HCT116 (cell line): ENCODE measurements at regions not wholly inside any gene's neighbourhood (a gene's known extent, or its start where the extent isn't known, plus 50 kb on each side); places are given as distances from the start of the nearest gene placed in this dataset.

Experiments used
- ATF3 ChIP-seq: IDR thresholded peaks from 2 replicates; pipeline ENCODE4 v1.6.1; 2012
- CTCF ChIP-seq, 3 experiments: fragments of 200-600 bp in 1 of 3; sonication (generic) in 1 of 3; IDR thresholded peaks in 2 of 3; conservative IDR thresholded peaks in 1 of 3; 2 replicates each; pipeline ENCODE4 v1.5.1; 2012 to 2017; ENCODE audit warnings: low read depth in 2 of 3, low read length in 2 of 3, antibody characterized with exemption in 1 of 3, borderline replicate concordance in 1 of 3, control low read depth in 1 of 3, mild to moderate bottlenecking in 1 of 3, mixed read lengths in 1 of 3, mixed run types in 1 of 3, moderate library complexity in 1 of 3; ENCODE audit not compliant: insufficient read depth in 1 of 3
- EZH2 ChIP-seq: fragments of 200-600 bp; sonication (generic); IDR thresholded peaks from 2 replicates; pipeline ENCODE4 v1.6.1; 2017; ENCODE audit warnings: antibody characterized with exemption, mixed run types
- POLR2A ChIP-seq: IDR thresholded peaks from 2 replicates; pipeline ENCODE4 v1.7.0; 2011; ENCODE audit warnings: borderline replicate concordance; ENCODE audit not compliant: insufficient read depth, insufficient read length; ENCODE audit errors: extremely low read depth
- RAD21 ChIP-seq: IDR thresholded peaks from 2 replicates; pipeline ENCODE4 v1.6.1; 2012; ENCODE audit warnings: low read depth, mild to moderate bottlenecking
- TCF7L2 ChIP-seq: IDR thresholded peaks from 2 replicates; pipeline ENCODE4 v1.7.0; 2011; ENCODE audit warnings: borderline replicate concordance, inconsistent platforms; ENCODE audit not compliant: insufficient read depth, insufficient read length; ENCODE audit errors: extremely low read depth
- TF ChIP-seq, protein P1 (sequence below): IDR thresholded peaks from 2 replicates; pipeline ENCODE4 v1.6.1; 2012
- TF ChIP-seq, protein P2 (sequence below): IDR thresholded peaks from 2 replicates; pipeline ENCODE4 v1.6.1; 2011; ENCODE audit warnings: mild to moderate bottlenecking, low read length, moderate library complexity; ENCODE audit not compliant: insufficient replicate concordance; ENCODE audit errors: extremely low read depth
- TF ChIP-seq, protein P3 (sequence below): IDR thresholded peaks from 2 replicates; pipeline ENCODE4 v1.6.1; 2012; ENCODE audit warnings: low read depth

GRCh38 chr7:156127166-156128134 lies 315.2 kb upstream of the SHH start:
- TF ChIP-seq, protein P1, sequence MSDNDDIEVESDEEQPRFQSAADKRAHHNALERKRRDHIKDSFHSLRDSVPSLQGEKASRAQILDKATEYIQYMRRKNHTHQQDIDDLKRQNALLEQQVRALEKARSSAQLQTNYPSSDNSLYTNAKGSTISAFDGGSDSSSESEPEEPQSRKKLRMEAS, result no peak
- no peak for TF ChIP-seq RAD21
- TF ChIP-seq CTCF (IDR thresholded peaks at IDR 0.05 in 2 of 3, conservative IDR thresholded peaks at IDR 0.05 in 1 of 3; ENCODE audit: borderline replicate concordance in 1 of 3, insufficient read depth in 1 of 3, low read depth in 2 of 3, low read length in 2 of 3), result no peak
- TF ChIP-seq POLR2A, result no peak
- TF ChIP-seq TCF7L2, result no peak
- no peak for TF ChIP-seq EZH2
- TF ChIP-seq, protein P2, sequence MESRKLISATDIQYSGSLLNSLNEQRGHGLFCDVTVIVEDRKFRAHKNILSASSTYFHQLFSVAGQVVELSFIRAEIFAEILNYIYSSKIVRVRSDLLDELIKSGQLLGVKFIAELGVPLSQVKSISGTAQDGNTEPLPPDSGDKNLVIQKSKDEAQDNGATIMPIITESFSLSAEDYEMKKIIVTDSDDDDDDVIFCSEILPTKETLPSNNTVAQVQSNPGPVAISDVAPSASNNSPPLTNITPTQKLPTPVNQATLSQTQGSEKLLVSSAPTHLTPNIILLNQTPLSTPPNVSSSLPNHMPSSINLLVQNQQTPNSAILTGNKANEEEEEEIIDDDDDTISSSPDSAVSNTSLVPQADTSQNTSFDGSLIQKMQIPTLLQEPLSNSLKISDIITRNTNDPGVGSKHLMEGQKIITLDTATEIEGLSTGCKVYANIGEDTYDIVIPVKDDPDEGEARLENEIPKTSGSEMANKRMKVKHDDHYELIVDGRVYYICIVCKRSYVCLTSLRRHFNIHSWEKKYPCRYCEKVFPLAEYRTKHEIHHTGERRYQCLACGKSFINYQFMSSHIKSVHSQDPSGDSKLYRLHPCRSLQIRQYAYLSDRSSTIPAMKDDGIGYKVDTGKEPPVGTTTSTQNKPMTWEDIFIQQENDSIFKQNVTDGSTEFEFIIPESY, result no peak
- TF ChIP-seq ATF3, result no peak
- TF ChIP-seq, protein P3, sequence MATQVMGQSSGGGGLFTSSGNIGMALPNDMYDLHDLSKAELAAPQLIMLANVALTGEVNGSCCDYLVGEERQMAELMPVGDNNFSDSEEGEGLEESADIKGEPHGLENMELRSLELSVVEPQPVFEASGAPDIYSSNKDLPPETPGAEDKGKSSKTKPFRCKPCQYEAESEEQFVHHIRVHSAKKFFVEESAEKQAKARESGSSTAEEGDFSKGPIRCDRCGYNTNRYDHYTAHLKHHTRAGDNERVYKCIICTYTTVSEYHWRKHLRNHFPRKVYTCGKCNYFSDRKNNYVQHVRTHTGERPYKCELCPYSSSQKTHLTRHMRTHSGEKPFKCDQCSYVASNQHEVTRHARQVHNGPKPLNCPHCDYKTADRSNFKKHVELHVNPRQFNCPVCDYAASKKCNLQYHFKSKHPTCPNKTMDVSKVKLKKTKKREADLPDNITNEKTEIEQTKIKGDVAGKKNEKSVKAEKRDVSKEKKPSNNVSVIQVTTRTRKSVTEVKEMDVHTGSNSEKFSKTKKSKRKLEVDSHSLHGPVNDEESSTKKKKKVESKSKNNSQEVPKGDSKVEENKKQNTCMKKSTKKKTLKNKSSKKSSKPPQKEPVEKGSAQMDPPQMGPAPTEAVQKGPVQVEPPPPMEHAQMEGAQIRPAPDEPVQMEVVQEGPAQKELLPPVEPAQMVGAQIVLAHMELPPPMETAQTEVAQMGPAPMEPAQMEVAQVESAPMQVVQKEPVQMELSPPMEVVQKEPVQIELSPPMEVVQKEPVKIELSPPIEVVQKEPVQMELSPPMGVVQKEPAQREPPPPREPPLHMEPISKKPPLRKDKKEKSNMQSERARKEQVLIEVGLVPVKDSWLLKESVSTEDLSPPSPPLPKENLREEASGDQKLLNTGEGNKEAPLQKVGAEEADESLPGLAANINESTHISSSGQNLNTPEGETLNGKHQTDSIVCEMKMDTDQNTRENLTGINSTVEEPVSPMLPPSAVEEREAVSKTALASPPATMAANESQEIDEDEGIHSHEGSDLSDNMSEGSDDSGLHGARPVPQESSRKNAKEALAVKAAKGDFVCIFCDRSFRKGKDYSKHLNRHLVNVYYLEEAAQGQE, result no peak
